NCI-H345 (cell line): ENCODE measurements at regions not wholly inside any gene's neighbourhood (a gene's known extent, or its start where the extent isn't known, plus 50 kb on each side); places are given as distances from the start of the nearest gene placed in this dataset.

ENCODE experiments used
- DNase-seq: peaks from one replicate; lab custom pipeline; 2025; lab: John Stamatoyannopoulos, UW

- DNase-seq, result peak; percentile 61
Measured at GRCh38 chr14:32254952-32255679, 52.0 kb upstream of the RNU6-8 start.

DNA sequence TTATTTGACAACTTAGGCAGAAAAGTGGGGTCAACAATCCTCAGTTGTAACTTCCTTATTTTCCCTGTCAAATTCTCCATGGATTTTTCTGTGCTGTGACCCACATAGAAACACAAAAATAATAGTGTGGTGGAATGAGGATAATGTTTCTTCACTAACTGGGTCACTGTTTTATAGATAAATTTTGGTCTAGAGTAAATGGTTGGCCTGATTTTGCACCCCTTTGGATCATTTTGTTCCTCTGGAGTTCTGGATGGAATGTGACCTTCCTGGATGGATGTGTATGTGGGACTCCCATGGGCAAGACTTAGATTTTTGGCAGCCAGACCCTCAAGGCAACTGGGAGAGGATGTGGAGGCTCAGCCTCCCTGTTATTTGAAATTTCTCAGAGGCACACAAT is 52.7 kb upstream of the RNU6-8 start:
- no peak for DNase-seq

DNA sequence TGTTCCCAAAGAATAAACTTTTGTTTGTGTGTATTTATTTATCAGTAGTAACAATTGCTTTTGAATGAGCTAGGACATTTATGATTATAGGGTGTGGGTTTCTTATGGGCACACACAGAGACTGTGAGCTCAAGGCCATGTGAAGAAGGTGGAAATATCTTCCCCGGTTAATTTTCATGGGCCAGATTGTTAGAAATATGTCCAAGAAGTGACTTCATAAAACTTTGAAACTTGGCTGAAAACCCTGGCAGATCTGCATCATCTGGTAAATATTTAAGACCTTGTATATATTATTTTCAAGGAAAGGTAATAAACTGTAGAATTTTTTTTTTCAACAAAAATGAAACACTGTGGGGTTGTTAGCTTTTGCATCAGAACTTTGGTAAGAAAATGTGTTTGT is 53.5 kb upstream of the RNU6-8 start:
- DNase-seq, result no peak

- no peak for DNase-seq
Measured at GRCh38 chr14:32258336-32258993, 55.4 kb upstream of the RNU6-8 start.

- DNase-seq, result no peak
Measured at GRCh38 chr14:32259368-32260013, 56.4 kb upstream of the RNU6-8 start.

GRCh38 chr14:32263939-32264567 is 61.0 kb upstream of the RNU6-8 start:
- DNase-seq, result no peak

GRCh38 chr14:32265584-32265983 is 62.5 kb upstream of the RNU6-8 start:
- DNase-seq, result no peak

GRCh38 chr14:32277998-32278397 is 51.1 kb upstream of the AKAP6 start:
- no peak for DNase-seq
